Fibroblast of skin of abdomen (primary cell): ENCODE measurements at regions not wholly inside any gene's neighbourhood (a gene's known extent, or its start where the extent isn't known, plus 50 kb on each side); places are given as distances from the start of the nearest gene placed in this dataset.
"Not testable (repeated sequence)": the region's sequence is repeated elsewhere in the genome, so short reads cannot be mapped to it uniquely, and the experiment has no call there.

Experiments used
- DNase-seq: peaks from one replicate; pipeline ENCODE4 v3.0.0-alpha.2; 2013

DNA sequence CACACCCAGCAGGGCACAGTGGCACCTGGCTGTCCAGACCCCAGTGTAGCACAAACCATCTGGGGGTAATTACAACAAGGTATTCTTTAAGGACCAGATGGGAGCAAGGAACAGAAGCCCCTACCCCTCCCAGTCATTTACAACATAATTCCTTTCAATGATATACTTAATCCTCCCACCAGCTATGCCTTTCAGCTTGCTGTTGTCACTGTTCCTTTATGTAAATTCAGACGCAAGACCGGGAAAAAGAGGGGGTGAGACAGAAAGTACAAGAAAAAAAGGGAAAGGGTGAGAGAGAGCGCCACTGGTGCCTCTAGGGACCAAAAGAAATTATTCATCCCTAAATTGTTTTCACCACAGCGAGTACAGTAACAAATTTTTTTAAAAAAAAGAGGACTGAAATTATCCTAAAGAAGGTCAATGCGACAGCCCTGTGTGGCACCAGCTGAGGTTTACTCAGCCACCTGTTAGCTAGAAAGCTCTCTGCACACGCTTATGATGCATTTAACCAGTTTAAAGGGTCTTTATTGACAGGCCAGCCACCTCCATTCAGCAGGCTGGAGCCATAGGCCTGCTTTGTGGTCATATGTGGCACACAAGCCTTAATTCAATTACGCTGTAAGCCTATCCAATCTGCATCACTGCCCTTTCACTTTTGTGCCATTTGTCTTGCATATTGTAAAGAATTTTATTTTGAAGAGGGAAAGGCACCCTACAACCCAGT lies 210.2 kb upstream of the ISL1 start:
- no peak for DNase-seq

DNA sequence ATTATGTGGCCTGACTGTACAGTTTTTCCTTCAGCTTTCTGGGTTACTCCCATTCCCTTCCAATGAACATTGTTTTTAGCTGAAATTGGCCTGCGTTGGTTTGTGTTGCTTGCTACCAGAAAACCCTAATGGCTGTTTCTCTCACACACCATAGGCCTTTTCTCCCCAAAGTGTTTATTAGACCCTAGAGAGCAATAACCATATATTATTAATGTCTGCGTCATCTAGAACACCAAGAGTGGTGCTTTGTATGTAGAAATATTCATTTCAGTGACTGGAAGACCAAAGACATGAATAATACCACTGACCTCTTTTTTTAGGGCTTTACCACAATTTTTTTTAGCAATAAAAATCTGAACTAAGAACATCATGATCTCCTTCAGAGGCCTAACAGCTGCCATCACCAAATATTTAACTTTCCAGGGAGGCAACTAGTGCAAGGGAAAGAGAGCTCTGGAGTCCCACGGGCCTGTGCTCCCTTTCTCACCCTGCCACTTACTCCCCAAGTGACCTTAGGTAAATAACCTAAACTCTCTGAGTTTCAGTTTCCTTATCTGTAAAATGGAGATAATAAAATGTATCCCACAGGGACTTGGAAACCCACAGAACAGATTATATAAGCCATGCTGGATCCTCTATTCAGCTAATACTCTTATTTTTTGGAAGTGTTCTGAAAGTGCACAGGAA lies 201.9 kb upstream of the ISL1 start:
- no peak for DNase-seq

DNA sequence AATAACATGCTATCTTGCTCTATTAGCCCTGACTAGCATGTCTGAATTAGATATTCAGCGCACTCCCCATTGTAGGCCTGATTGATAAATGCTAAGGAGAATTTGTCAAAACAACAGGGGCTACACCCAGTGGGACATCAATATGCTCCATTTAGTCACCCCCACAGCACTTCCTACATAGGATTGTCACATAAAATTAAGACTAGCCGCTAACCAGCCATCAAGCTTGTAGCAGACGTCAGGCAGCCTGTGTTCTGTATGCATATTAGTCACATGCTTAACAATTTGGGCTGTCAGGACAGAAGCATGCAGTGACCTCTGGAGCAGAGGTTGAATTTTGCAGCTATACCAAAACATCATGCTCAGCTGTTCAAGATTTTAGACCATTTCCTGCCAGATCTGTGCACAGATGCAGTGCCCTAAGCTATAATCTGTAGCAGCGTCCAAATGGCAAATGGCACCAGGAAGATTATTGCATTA lies 197.4 kb upstream of the ISL1 start:
- DNase-seq: no peak

DNA sequence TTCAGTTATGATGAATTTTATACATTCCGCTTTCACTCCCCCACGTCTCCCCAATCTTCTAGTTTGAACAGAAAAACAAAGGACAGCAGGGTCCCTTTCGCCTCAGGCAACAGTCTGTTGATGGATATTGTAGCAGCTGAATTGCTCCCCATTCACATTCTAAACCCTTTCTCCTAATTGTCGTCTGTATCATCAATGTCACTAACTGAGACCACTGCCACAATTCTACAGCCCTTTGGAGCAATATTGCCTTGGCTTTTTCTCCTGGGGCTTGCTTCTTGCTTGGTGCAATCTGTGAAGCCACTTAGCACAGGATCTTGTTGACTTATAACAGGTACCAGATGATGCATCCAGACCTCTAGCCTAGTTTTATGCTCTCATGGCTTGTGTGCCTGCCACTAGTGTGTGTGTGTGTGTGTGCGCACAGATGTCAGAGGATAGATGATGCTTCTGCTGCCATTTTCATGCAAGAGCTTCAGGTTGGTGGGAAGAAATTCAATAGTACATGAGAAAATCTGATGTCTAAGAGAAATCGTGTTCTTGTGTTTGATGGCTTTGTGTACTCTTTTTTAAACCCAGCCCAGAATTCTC lies 195.2 kb upstream of the ISL1 start:
- no peak for DNase-seq

GRCh38 chr5:51194671-51195070 lies 188.6 kb upstream of the ISL1 start:
- no peak for DNase-seq

- DNase-seq: no peak
Observed at GRCh38 chr5:51201024-51201423, 182.2 kb upstream of the ISL1 start.

GRCh38 chr5:51201708-51202107 lies 181.5 kb upstream of the ISL1 start:
- DNase-seq: no peak

DNA sequence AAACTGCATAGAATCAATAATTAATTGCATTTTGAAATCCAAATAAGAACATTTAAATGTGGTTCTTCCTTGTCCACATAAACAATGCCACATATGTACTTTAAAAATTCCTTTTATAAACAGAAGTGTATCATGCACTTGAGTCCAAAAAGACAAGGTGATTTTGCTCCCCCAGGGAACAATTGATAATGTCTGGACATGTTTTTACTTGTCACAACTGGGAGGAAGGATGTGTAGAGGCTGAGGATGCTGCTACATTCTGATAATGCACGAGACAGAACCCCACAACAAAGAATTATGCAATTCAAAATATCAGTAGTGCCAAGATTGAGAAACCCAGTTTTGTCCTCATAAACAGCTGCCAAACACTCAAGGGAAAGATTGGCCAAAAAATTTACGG lies 181.1 kb upstream of the ISL1 start:
- no peak for DNase-seq

DNA sequence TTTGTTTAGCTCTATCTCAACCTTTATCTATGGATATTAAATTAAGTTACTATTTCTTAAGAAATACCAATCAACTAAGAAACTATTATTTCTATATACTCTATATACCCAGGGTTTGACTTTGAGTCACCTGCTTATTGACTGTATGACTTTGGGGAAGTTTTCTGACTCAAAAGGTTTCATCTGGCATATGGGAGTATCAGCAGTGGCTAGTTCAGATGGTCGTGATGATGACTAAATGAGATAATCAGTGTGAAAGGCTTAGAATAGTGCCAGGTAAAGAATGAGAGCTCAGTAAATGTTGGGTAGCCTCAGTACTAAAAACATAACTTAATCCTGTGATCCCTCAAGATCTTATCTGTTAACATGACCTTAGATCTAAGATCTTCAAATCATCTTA lies 179.7 kb upstream of the ISL1 start:
- DNase-seq: no peak

DNA sequence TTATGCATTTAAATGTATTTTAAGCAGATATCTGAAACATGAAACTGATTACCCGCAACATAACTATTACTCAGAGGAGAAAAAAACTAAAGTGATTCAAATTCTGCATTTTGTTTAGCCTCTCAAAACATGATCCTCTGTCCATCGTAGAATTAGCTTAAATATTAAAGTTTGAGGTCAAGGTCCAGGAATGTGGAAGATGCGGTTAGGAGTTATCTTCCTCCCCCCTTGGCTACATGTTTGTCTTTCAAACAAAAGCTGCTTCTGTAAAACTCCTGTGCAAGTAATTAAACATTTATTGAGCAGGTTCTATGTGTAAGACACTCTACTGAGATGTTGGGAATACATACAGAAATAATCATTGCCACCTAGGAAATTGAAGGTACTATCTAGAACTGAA lies 175.0 kb upstream of the ISL1 start:
- DNase-seq: no peak

GRCh38 chr5:51214746-51215145 lies 168.5 kb upstream of the ISL1 start:
- no peak for DNase-seq

GRCh38 chr5:51225789-51226742 lies 157.2 kb upstream of the ISL1 start:
- no peak for DNase-seq

DNA sequence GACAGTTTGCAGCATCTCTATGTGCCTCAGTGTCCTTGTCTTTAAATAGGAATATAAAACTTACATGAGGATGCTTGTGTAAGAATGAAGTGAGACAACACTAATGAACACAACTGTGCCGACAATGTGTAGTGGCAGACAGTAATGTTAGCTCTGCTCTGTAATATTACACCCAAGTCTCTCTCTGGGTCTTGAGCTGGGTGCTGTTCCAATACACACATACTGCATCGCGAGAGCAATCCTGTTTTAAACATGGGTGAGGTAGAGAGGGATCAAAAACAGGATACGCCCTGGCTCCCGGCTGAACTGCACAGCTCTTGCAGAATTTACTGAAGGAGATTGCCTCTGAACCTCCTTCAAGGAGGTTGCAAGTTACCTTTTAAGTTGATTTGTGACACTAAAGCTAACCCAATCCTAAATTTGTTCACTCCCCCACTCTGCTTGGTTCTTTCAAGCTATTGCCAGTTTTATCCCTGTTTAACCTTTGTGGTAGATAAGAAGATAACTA lies 155.2 kb upstream of the ISL1 start:
- no peak for DNase-seq

DNA sequence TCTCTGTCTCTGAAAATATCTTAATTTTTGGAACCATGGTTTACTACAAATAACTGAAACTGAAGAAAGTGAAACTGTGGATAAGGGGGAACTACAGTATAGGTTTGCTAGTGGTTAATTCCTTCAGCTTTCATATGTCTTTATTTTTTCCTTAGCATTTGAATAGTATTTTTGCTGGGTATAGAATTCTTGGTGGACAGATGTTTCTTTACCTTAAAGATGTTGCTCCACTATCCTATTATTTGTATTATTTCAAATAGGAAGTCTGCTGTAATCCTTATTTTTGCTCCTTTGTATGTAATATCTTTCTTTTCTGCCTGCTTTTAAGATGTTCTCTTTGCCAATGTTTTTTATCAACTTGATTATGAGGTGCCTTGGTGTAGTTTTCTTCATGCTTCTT lies 152.9 kb upstream of the ISL1 start:
- no peak for DNase-seq

GRCh38 chr5:51242456-51242855 lies 140.8 kb upstream of the ISL1 start:
- DNase-seq: no peak

DNA sequence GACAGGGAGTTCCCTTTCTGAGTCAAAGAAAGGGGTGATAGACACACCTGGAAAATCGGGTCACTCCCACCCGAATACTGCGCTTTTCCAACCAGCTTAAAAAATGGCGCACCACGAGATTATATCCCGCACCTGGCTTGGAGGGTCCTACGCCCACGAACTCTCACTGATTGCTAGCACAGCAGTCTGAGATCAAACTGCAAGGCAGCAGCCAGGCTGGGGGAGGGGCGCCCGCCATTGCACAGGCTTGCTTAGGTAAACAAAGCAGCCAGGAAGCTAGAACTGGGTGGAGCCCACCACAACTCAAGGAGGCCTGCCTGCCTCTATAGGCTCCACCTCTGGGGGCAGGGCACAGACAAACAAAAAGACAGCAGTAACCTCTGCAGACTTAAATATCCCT lies 132.3 kb upstream of the ISL1 start:
- DNase-seq: not testable (repeated sequence)

DNA sequence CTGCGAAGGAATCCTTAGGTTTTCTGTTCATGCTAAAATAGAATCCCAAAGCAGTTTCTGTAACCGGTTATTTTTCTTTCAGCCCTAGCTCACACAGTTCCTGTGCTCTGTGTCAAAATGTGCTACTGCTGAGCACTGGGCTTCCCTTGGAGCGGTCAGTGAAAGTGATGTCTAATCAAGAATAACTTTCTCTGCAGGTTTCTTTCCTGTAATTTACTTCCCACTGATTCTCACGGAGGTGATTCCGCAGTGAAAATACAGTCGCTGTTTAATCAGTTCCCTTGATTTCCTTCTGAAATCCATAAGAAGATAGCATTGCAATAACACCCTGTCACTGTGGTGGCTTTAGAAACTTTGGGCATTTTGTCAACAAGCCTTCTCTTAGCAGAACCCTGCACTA lies 112.0 kb upstream of the ISL1 start:
- DNase-seq: no peak

DNA sequence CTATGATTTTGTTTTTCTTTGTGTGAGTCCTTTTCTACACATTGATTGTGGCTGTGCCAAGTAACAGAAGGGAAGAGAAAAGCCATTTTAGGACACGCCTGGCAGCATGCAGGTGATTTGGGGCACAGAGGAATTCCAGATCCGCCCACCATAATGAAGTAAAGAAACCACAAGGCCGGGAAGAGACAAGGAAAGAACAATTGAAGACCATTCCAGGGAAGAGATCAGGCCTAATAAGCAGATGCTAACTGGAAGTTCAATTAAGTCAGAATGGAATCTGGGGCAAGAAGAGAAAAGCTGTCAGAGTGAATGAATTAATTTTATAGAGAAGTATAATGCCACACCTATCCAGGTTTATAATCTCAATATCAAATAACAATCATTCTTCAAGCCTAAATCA lies 110.2 kb upstream of the ISL1 start:
- no peak for DNase-seq

GRCh38 chr5:51273871-51274270 lies 109.4 kb upstream of the ISL1 start:
- DNase-seq: no peak

DNA sequence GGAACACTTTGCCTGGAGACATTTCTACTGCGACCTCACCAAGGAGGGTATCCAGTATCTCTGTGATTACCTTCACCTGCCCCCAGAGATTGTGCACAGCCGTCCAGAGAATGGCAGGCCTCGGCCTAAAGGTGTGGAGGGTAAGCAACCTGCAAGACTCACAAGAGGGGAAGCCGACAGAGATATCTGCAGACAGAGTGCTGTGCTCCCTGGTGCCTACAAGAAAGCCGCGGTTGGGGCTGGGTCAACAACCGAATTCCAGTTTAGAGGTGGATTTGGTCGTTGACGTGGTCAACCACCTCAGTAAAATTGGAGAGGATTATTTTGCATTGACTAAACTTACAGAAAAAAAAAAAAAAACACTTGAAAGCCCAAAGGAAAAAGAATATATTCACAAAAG lies 107.8 kb upstream of the ISL1 start:
- DNase-seq: no peak

DNA sequence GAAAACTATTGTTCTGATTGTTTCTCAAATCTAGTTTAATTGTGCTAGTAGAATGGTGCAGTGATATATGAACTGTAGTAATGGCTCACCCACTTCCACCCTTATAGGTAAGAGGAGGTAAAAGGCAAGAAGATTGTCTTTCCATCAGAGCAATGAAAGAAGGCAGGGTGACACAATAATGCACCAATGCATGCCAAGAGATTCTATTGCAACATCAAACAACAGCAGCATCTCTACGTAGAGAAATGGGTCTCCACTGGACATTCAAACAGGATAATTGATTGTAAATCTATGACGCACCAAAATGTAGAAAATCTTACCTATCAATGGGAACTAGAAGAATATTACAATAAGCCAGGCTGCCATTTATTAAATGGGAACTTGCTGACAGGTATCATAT lies 107.0 kb upstream of the ISL1 start:
- no peak for DNase-seq

GRCh38 chr5:51278539-51278938 lies 104.7 kb upstream of the ISL1 start:
- DNase-seq: no peak
